HUES48 (cell line): ENCODE measurements at regions not wholly inside any gene's neighbourhood (a gene's known extent, or its start where the extent isn't known, plus 50 kb on each side); places are given as distances from the start of the nearest gene placed in this dataset.
"Not testable (repeated sequence)": the region's sequence is repeated elsewhere in the genome, so short reads cannot be mapped to it uniquely, and the experiment has no call there.

Source experiments
- H3K27ac ChIP-seq: one replicate; pipeline ENCODE4 v1.7.0; 2013; ENCODE audit warnings: low read depth, low read length, inconsistent platforms
- H3K27me3 ChIP-seq: 2 replicates; pipeline ENCODE4 v1.6.1; 2013; ENCODE audit warnings: mild to moderate bottlenecking, low read length; ENCODE audit not compliant: control insufficient read depth, insufficient read depth
- H3K36me3 ChIP-seq: 2 replicates; pipeline ENCODE4 v1.6.1; 2013; ENCODE audit warnings: low read length; ENCODE audit not compliant: control insufficient read depth, insufficient read depth
- H3K4me1 ChIP-seq: 2 replicates; pipeline ENCODE4 v1.6.1; 2013; ENCODE audit warnings: mild to moderate bottlenecking, low read length; ENCODE audit not compliant: control insufficient read depth, insufficient read depth
- H3K4me3 ChIP-seq: 2 replicates; pipeline ENCODE4 v1.5.1; 2013; ENCODE audit warnings: mild to moderate bottlenecking, low read depth, low read length
- H3K9ac ChIP-seq: 2 replicates; pipeline ENCODE4 v1.6.1; 2013; ENCODE audit warnings: mild to moderate bottlenecking, low read depth, low read length, moderate library complexity
- H3K9me3 ChIP-seq: 2 replicates; pipeline ENCODE4 v1.6.1; 2013; ENCODE audit warnings: low read length; ENCODE audit not compliant: control insufficient read depth, insufficient read depth

DNA sequence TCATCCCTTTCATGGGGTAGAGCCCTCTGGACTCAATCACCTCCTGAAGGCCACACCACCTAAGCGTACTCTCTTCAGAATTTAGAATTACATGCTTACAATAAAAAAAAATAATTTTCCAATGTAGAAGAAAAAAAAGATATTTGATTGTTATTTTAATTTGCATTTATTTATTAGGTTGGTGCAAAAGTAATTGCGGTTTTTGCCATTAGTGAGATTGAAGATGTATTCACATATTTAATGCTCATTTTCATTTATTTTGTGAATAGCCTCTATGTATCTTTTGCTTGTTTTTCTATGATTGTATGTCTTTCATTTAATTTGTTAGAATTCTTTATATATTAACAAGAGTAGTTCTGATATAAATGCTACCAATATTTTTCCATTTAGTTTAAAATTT, 220.5 kb downstream of the RND3 start:
- Histone ChIP-seq H3K9ac (no peak overlapping the region), H3K9me3 (0 out of 2 replicates have a peak, but pooled peaks cover 5% of the 10 kb centered on the region), H3K36me3 (no peaks in the 10 kb centered on the region), H3K4me1 (peaks cover 13% of the 10 kb centered on the region; the same call in 1 of the 2 replicates), H3K27ac (no peak overlapping the region), H3K27me3 (no peaks in the 10 kb centered on the region), H3K4me3 (no peak overlapping the region)

DNA sequence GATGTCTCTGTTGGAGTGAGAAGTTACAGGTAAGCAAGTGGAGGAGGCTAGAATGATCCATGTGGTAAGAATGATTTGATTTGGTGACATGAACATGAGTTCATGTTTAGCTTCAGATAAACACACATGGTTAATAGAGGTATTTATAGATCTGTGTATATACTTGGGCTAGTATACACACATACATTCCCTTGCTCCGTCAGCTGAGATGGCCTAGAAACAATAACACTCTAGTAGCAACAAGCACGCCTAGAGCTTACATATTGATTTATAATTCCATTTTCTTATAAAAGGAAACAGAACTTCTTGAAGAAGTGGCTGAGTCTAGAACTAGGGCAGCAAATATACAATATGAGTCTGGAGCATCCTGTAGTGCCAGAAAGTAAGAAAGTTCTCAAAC, 223.0 kb downstream of the RND3 start:
- H3K9ac ChIP-seq = no peak overlapping the region
- H3K27me3 ChIP-seq = no peaks in the 10 kb centered on the region
- 0 out of 2 replicates have a peak, but pooled peaks cover 5% of the 10 kb centered on the region for H3K9me3 ChIP-seq
- H3K36me3 ChIP-seq = no peaks in the 10 kb centered on the region
- H3K4me3 ChIP-seq = no peak overlapping the region
- no peak overlapping the region for H3K27ac ChIP-seq
- H3K4me1 ChIP-seq = peaks cover 19% of the 10 kb centered on the region; the same call in 1 of the 2 replicates

DNA sequence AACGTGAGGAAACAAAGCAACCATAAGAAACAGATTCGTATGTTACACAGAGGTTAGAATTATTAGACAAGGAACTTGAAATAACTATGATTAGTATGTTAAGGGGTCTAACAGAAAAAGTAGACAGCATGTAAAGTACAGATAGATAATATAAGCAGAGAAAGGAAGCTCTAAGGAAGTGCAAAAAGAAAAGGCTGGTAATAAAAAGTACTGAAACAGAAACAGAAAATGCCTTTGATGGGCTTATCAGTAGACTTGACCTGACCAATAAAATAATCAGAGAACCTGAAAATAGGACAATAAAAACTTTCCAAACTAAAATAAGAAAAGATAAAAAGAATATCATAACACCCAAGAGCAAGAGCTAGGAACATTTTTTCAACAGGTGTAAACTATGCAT, 225.8 kb downstream of the RND3 start:
- Histone ChIP-seq H3K27me3 (no peaks in the 10 kb centered on the region), H3K36me3 (no peaks in the 10 kb centered on the region), H3K9ac (no peak overlapping the region), H3K27ac (no peak overlapping the region), H3K4me3 (no peak overlapping the region), H3K9me3 (no peaks in the 10 kb centered on the region), H3K4me1 (peaks cover 8% of the 10 kb centered on the region; the same call in 1 of the 2 replicates)

DNA sequence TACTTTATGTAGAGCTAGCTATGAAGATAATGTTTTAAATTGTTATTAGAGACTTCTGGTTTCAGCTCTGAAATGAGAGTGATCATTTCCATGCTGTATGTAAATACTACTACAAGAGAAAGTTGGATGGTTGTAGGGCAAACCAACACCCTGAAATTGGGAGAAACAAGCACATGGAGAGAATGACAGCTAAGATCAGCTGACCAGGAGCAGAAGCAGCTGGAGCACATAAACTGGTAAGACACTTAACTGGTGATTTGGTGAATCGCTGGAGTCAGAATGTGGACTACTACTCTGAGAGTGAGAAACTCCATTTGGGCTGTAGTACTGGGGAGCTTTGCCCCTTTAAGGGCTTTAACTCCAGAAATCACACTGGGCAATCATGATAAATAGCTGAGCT, 226.8 kb downstream of the RND3 start:
- Histone ChIP-seq H3K36me3 (no peaks in the 10 kb centered on the region), H3K27me3 (no peaks in the 10 kb centered on the region), H3K9ac (no peak overlapping the region)

DNA sequence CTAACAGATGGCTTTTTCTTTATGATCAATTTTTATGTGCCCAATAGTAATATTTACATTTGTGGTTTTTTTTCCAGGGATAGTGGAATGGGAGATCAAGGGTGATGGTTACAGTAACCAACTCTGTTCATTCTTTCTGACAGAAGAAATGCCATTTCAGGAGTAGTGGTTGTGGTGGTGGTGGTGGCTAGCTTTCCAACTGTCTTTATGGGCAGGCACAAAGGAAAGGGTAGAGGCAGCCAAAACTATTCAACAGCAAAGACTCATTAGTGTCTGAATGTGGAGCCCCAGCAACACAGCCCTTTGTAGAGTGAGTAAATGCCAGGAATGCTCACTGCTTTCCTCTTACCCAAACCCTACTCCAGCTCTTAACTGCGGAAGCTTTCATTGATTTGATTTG, 227.7 kb downstream of the RND3 start:
- Histone ChIP-seq H3K27me3 (no peaks in the 10 kb centered on the region), H3K4me1 (peaks cover 8% of the 10 kb centered on the region; the same call in 1 of the 2 replicates), H3K9me3 (no peaks in the 10 kb centered on the region), H3K27ac (no peak overlapping the region), H3K36me3 (no peaks in the 10 kb centered on the region), H3K9ac (no peak overlapping the region), H3K4me3 (no peak overlapping the region)

More for the DNA sequence above, 226.8 kb downstream of the RND3 start:
- no peak overlapping the region for H3K27ac ChIP-seq
- H3K4me3 ChIP-seq = no peak overlapping the region
- H3K9me3 ChIP-seq = no peaks in the 10 kb centered on the region
- H3K4me1 ChIP-seq = peaks cover 8% of the 10 kb centered on the region; the same call in 1 of the 2 replicates

DNA sequence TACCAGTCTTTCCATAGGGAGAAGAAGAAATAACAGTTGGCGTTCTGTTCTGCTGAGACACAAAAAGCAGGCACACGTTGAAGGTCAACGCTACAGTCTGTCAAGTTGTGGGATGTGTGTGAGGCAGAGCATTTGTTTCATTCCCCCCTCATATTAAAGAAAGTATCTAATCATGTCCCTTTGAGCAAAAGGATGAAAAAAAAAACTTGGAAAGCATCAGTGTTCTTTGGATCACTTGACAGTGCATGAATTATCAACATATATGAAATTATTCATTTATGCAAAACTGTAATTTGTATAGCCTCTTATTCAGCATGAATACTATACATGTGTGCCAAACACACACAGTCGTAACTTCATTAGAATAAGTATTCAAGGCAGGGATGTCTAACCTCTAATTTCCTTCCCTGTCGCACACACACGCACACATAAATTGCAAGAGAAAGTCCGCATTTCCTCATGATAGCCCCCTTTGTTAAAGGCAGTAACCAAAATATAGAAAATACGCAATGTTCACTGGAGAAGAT, 228.6 kb downstream of the RND3 start:
- no peak overlapping the region for H3K4me3 ChIP-seq
- no peak overlapping the region for H3K9ac ChIP-seq
- H3K36me3 ChIP-seq = no peaks in the 10 kb centered on the region
- no peaks in the 10 kb centered on the region for H3K9me3 ChIP-seq
- H3K27ac ChIP-seq = no peak overlapping the region
- H3K27me3 ChIP-seq = no peaks in the 10 kb centered on the region
- peaks cover 8% of the 10 kb centered on the region; the same call in 1 of the 2 replicates for H3K4me1 ChIP-seq

DNA sequence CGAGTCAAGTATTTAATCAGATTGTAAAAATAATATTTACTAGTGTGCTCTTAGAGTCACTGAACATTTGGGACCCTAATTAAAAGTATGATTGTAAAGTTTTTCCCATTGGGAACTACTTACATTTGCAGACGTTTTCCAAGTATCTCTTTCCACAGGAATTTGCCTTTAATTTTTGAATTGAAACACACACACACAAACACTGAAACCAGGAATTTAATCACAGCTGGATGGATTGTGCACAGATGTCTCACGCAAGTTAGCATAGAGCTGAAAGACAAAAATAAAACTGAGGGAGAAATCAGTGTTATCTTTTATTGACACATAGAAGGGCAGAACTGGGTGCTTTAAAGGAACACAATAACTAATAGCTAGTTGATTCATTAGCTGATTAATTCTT, 230.7 kb downstream of the RND3 start:
- no peaks in the 10 kb centered on the region for H3K9me3 ChIP-seq
- no peak overlapping the region for H3K27ac ChIP-seq
- no peaks in the 10 kb centered on the region for H3K36me3 ChIP-seq
- no peak overlapping the region for H3K4me3 ChIP-seq
- H3K27me3 ChIP-seq = no peaks in the 10 kb centered on the region
- no peak overlapping the region for H3K9ac ChIP-seq
- peaks cover 8% of the 10 kb centered on the region; the same call in 1 of the 2 replicates for H3K4me1 ChIP-seq

DNA sequence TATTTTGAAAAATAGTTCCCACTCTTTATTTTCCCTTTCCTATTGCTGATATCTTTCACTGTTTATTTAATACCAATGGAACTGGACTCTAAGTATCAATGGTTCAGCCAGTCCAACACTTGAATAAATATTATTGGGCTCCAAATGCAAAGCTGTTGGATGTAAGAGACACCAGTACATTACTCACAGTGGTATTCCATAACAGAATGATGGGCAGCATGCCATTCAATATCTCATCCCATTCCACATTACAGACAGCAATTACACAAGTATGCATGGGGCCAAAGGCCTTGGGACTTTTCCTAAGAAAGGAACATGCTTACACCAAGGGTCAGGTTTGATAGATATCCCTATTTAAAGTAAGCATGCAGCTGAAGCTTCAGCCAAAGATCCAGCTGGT, 231.9 kb downstream of the RND3 start:
- H3K9me3 ChIP-seq = no peaks in the 10 kb centered on the region
- no peaks in the 10 kb centered on the region for H3K27me3 ChIP-seq

DNA sequence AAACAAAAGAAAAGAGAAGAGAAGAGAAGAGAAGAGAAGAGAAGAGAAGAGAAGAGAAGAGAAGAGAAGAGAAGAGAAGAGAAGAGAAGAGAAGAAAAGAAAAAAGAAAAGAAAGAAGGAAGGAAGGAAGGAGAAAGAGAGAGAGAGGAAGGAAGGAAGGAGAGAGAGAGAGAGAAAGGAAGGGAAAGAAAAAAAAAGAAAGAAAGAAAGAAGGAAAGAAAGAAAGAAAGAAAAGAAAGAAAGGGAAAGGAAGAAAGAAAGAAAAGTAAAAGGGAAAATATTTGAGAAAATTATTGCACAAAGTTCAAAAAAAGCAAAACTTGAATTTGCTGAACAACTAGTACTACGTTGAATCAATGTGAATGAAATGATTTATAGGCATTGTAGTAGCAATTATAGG, 237.7 kb downstream of the RND3 start:
- not testable (repeated sequence) for H3K9me3 ChIP-seq, H3K36me3 ChIP-seq, H3K27ac ChIP-seq, H3K27me3 ChIP-seq, H3K4me3 ChIP-seq, H3K9ac ChIP-seq, H3K4me1 ChIP-seq

More for the DNA sequence above, 231.9 kb downstream of the RND3 start:
- H3K27ac ChIP-seq = no peak overlapping the region
- no peak overlapping the region for H3K9ac ChIP-seq
- H3K4me1 ChIP-seq = peaks cover 8% of the 10 kb centered on the region; the same call in 1 of the 2 replicates
- H3K4me3 ChIP-seq = no peak overlapping the region
- no peaks in the 10 kb centered on the region for H3K36me3 ChIP-seq

DNA sequence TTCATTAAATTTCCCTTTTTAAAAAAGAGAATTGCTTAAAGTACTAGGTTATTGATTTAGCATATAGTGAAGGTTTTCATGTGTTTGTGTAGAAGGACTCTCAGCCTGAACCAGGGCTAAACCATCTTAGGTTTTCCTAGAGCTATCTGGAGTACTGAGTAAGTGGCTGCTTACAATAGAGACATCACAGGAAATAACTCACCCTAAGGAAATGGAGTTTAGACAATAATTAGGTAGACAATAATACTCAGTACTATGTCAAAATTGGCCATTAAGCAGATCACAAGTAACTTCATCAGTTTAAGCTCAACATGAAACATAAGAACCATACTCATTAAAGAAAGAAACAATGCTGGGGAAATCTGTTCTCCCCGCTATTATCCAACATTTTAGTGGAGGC, 240.0 kb downstream of the RND3 start:
- no peaks in the 10 kb centered on the region for H3K27me3 ChIP-seq
- no peak overlapping the region for H3K9ac ChIP-seq
- no peak overlapping the region for H3K27ac ChIP-seq
- no peaks in the 10 kb centered on the region for H3K4me1 ChIP-seq
- no peak overlapping the region for H3K4me3 ChIP-seq
- no peaks in the 10 kb centered on the region for H3K36me3 ChIP-seq
- H3K9me3 ChIP-seq = no peaks in the 10 kb centered on the region

DNA sequence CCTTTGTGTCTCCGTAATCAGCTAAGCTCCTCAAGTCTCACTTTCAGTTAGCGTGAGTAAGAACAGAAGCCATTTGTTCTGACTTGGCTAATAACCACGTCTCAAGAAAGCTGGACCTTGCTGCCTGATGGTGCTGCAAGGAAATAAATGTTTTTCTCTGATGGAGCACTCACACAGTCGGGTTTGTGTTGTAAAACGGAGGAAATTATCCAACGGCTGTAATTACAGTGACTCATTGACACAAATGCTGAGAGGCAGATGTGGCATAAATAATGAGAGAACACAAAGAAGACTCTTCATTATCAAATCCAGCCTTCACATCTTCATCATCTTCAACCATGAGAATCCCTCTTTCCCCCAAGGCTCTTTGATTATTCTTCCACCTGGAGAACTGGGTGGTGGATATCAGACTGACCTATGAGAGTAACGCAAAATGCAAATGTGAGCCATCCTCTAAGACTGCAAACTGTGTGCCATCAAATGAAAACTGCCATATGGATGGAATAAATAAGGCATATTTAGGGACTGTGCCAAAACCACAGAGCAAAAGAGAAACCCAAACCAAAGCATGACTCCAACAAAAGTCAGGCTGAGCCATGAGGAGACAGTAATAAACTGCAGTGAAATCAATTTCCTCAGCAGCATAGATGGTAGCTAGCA, 252.6 kb downstream of the RND3 start:
- H3K27ac ChIP-seq = no peak overlapping the region
- no peaks in the 10 kb centered on the region for H3K36me3 ChIP-seq
- H3K4me1 ChIP-seq = no peaks in the 10 kb centered on the region
- no peaks in the 10 kb centered on the region for H3K27me3 ChIP-seq
- no peak overlapping the region for H3K4me3 ChIP-seq
- H3K9me3 ChIP-seq = no peaks in the 10 kb centered on the region
- no peak overlapping the region for H3K9ac ChIP-seq
